Keratinocyte (primary cell): ENCODE measurements at regions not wholly inside any gene's neighbourhood (a gene's known extent, or its start where the extent isn't known, plus 50 kb on each side); places are given as distances from the start of the nearest gene placed in this dataset.

Experiments
- CTCF ChIP-seq, 3 experiments: IDR thresholded peaks in 1 of 3; conservative IDR thresholded peaks in 1 of 3; optimal IDR thresholded peaks in 1 of 3; 2 replicates in 2 of 3; 3 replicates in 1 of 3; pipeline versions ENCODE3 to v1.5.1; 2011; ENCODE audit warnings: low read length in 3 of 3, mild to moderate bottlenecking in 3 of 3, moderate library complexity in 2 of 3, control low read depth in 1 of 3, inconsistent platforms in 1 of 3; ENCODE audit not compliant: insufficient read depth in 2 of 3; ENCODE audit errors: extremely low read depth in 1 of 3
- EZH2 ChIP-seq: IDR thresholded peaks from one replicate; pipeline ENCODE4 v1.6.1; 2012; ENCODE audit warnings: inconsistent platforms, mild to moderate bottlenecking, low read length, moderate library complexity

GRCh38 chr13:85528491-85529217 lies 270.6 kb downstream of the SLITRK6 start:
- no peak for TF ChIP-seq CTCF (optimal IDR thresholded peaks at IDR 0.05 in 1 of 3, IDR thresholded peaks at IDR 0.05 in 1 of 3, conservative IDR thresholded peaks at IDR 0.05 in 1 of 3; ENCODE audit: extremely low read depth in 1 of 3, insufficient read depth in 2 of 3, low read length in 3 of 3)
- no peak for TF ChIP-seq EZH2
